ENCODE measurements at regions not wholly inside any gene's neighbourhood (a gene's known extent, or its start where the extent isn't known, plus 50 kb on each side); places are given as distances from the start of the nearest gene placed in this dataset.

DNA sequence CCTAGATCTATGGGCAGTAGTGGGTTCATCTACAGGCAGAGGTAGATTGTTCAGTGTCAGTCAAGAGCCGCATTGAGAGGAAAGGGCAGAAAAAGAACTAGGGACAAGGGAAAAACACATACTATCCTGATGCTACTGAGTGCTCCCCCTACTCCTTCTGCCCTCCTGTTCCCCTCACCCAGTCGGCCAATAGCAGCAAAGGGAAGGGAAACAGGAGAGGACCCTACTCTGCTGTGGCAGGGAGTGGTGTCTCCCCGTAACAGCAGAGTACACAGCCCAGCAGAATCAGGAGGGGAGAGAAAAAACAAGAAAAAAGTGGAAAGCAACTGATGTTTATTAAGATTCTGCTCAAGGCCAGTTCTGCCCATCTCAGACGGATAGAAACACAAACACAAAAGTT lies 136.1 kb upstream of the CCDC150 start:
- ChIA-PET CTCF (interaction anchor here (1.0 to 1.5 kb wide), 3 partner anchors 13 to 17 kb away, joined by 3 to 5 read pairs (median 3); no protein-coding TSS in a partner anchor), POLR2A (no interaction called here)
- TF ChIP-seq CTCF (IDR thresholded peaks at IDR 0.05; ENCODE audit: control extremely low read depth, extremely low read depth, low read depth, missing control alignments): no peak
- DNase-seq (ENCODE audit: extremely low spot score): no peak

- DNase-seq (ENCODE audit: extremely low spot score): no peak
- TF ChIP-seq CTCF (IDR thresholded peaks at IDR 0.05; ENCODE audit: control extremely low read depth, extremely low read depth, low read depth, missing control alignments): no peak
- ChIA-PET POLR2A (no interaction called here), CTCF (interaction anchor here (0.6 kb wide), 1 partner anchor 123 kb away, joined by 3 read pairs; no protein-coding TSS in a partner anchor)
Observed at GRCh38 chr2:196504788-196505187, 134.7 kb upstream of the CCDC150 start.

GRCh38 chr2:196510246-196510645 lies 129.3 kb upstream of the CCDC150 start:
- TF ChIP-seq CTCF (IDR thresholded peaks at IDR 0.05; ENCODE audit: control extremely low read depth, extremely low read depth, low read depth, missing control alignments): no peak
- POLR2A ChIA-PET: interaction anchor here (0.7 kb wide), 1 partner anchor 889 kb away, joined by 3 read pairs; no protein-coding TSS in a partner anchor
- CTCF ChIA-PET: interaction anchor here (2.0 to 2.6 kb wide), 2 partner anchors 8 to 22 kb away, joined by 5 to 11 read pairs; no protein-coding TSS in a partner anchor
- no peak for DNase-seq (ENCODE audit: extremely low spot score)

DNA sequence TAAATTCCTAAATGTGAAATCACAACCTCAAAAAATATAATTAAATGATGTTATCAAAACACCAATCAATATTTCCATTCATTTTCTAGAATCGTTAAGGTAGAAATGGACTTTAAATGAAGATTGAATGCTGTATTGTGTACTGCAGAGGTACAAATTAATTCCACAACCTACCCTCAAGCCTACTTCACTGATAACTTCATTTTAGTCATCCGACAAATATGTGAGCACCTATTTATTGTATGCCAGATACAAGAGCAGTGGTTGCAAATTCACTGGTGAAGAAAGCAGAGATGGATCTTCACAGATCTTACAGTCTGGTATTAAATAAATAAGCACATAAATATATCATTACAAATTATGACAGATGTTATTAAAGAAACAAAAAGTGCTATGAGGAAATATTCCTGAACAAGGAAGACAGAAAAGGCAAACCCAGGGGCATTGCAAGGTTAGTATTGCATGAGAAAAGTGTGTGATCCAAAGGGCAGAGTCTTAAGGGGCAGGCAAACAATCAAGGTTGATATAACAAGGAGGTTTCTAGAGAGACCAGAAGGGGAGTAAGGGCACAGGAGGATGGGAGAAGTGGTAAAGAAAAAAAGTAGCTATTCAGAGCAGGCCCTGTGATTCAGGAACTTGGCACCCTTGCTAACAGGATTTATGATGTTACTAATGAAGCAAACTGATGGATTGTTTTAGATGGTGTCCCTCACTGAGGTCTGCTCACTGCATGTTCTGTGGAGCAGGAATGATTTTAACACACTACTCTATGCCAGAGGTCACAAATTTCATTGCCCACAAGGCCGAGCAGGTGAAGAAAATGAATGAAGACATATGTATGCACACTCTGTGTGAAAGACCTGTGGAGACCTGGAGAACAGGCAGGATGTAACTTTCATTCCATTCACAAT lies 128.0 kb upstream of the CCDC150 start:
- POLR2A ChIA-PET: no interaction called here
- no peak for DNase-seq (ENCODE audit: extremely low spot score)
- TF ChIP-seq CTCF (IDR thresholded peaks at IDR 0.05; ENCODE audit: control extremely low read depth, extremely low read depth, low read depth, missing control alignments): no peak
- CTCF ChIA-PET: no interaction called here

DNA sequence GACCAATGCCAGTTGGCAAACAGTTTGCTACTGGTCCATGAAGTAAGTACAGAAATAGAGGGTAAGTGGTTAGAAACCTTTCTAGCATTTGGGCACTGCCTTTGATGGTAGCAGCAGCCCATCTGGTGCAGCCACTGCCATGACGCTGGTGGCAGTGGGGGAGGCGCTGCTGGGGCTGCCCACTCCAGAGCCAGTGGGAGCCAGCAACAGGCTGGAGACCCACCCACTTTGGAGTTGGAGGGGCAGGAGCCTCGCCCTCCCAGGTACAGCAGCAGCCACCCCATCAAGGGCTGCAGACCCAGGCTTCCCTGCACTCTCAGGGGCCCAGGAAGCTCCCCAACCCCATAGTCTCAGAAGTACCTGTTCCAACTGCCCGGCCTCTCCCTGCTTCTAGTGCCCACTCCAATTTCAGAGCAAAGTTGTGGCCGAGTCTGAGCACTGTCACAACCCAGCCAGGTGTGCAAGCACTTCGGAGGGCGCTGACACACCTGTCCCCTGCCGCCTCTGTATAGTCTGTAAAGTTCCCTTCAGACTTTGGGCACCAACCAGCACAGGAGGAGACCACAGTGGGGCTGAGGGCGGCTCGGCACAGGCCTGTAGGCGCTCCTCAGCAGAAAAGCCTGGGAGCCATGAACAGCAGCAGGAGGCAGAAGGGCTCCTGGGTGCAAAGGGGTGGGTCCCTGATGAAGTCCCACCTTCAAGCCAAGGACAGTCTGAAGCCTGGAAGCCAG lies 125.6 kb upstream of the CCDC150 start:
- POLR2A ChIA-PET: no interaction called here
- no peak for DNase-seq (ENCODE audit: extremely low spot score)
- CTCF ChIA-PET: no interaction called here
- TF ChIP-seq CTCF (IDR thresholded peaks at IDR 0.05; ENCODE audit: control extremely low read depth, extremely low read depth, low read depth, missing control alignments): no peak

- DNase-seq (ENCODE audit: extremely low spot score): no peak
- no peak for TF ChIP-seq CTCF (IDR thresholded peaks at IDR 0.05; ENCODE audit: control extremely low read depth, extremely low read depth, low read depth, missing control alignments)
- POLR2A ChIA-PET: no interaction called here
- CTCF ChIA-PET: no interaction called here
Observed at GRCh38 chr2:196514641-196515040, 124.9 kb upstream of the CCDC150 start.

Data from GM10248 (cell line).